Gastroesophageal sphincter (tissue), 3 donors: ENCODE measurements at regions not wholly inside any gene's neighbourhood (a gene's known extent, or its start where the extent isn't known, plus 50 kb on each side); places are given as distances from the start of the nearest gene placed in this dataset.

Experiments
- CTCF ChIP-seq, 4 experiments: fragments of 200-600 bp in 2 of 4; fragments of 450-650 bp in 2 of 4; sonication (generic) in 1 of 4; IDR thresholded peaks; one replicate each; pipeline ENCODE4 v1.5.1; 2017 to 2019; ENCODE audit warnings: antibody characterized with exemption in 4 of 4, mild to moderate bottlenecking in 2 of 4, moderate library complexity in 2 of 4
- EP300 ChIP-seq: sonication (generic); formaldehyde crosslinking; IDR thresholded peaks from one replicate; pipeline ENCODE4 v1.6.1; 2017; ENCODE audit warnings: antibody characterized with exemption, mild to moderate bottlenecking
- POLR2A ChIP-seq, 2 donors: fragments of 450-650 bp; IDR thresholded peaks; one replicate each; pipeline ENCODE4 v1.6.1; 2017; ENCODE audit warnings: antibody characterized with exemption in 2 of 2, mild to moderate bottlenecking in 2 of 2, moderate library complexity in 1 of 2

GRCh38 chr9:20216438-20216837, 405.9 kb downstream of the MLLT3 start:
- TF ChIP-seq POLR2A (IDR thresholded peaks at IDR 0.05): no peak
- TF ChIP-seq CTCF (IDR thresholded peaks at IDR 0.05): no peak
- TF ChIP-seq EP300: no peak
